HepG2 (cell line): ENCODE measurements at regions not wholly inside any gene's neighbourhood (a gene's known extent, or its start where the extent isn't known, plus 50 kb on each side); places are given as distances from the start of the nearest gene placed in this dataset.

ENCODE experiments used
- ATAC-seq: fragments of 200-7000 bp; cut with Tn5 transposase; 3 replicates; pipeline ENCODE4 v1.9.1; 2020; ENCODE audit warnings: mild to moderate bottlenecking, moderate library complexity
- BruUV-seq: library from RNA; stranded (reverse); fragments of 400-500 nt; replicated peaks from 2 replicates; lab custom pipeline; 2021; lab: Mats Ljungman, UMichigan
- CTCF ChIA-PET: fragments of 300-600 bp; formaldehyde crosslinking; extraction: SDS; loops from one replicate; lab custom pipeline; 2021; ENCODE audit warnings: low total read pairs, inconsistent platforms, low intra/inter-chr PET ratio; lab: Yijun Ruan, JAX
- POLR2A ChIA-PET: fragments of 350-600 bp; sonication (Branson Sonifier 250); formaldehyde crosslinking; loops from one replicate; lab custom pipeline; 2020; ENCODE audit warnings: antibody characterized with exemption, inconsistent platforms; lab: Yijun Ruan, JAX
- DNase-seq: peaks from one replicate; pipeline ENCODE4 v3.0.0-alpha.2; 2015; ENCODE audit warnings: low spot score
- FAIRE-seq: peaks from 3 replicates; lab custom pipeline; 2011; peaks lifted over from hg19 to GRCh38; lab: Jason Lieb, UNC
- H2AFZ ChIP-seq: one replicate; pipeline ENCODE4 v1.6.1; 2011; ENCODE audit warnings: low read length, inconsistent platforms
- H3K27ac ChIP-seq: fragments of 300-600 bp; 3 replicates; pipeline ENCODE4 v1.8.0; 2011; ENCODE audit warnings: mixed run types, mild to moderate bottlenecking, mixed read lengths, low read length, inconsistent platforms; ENCODE audit not compliant: insufficient read depth; ENCODE audit errors: extremely low read length
- H3K27me3 ChIP-seq, 2 experiments: fragments of 200-600 bp in 1 of 2; 2 replicates in 1 of 2; 3 replicates in 1 of 2; pipeline versions ENCODE4 v1.6.0 to v1.8.0; 2011; ENCODE audit warnings: low read length in 2 of 2, mild to moderate bottlenecking in 2 of 2, moderate library complexity in 2 of 2, inconsistent platforms in 1 of 2; ENCODE audit not compliant: insufficient read depth in 2 of 2, control insufficient read depth in 1 of 2
- H3K36me3 ChIP-seq, 2 experiments: fragments of 200-600 bp in 1 of 2; replicated peaks in 1 of 2; 2 replicates in 1 of 2; 3 replicates in 1 of 2; pipeline versions ENCODE4 v1.5.1 to v1.8.0; 2011; ENCODE audit warnings: low read length in 2 of 2, inconsistent platforms in 1 of 2; ENCODE audit not compliant: insufficient read depth in 2 of 2, control insufficient read depth in 1 of 2
- H3K4me1 ChIP-seq: 2 replicates; pipeline ENCODE4 v1.5.1; 2012; ENCODE audit warnings: low read length, inconsistent platforms; ENCODE audit not compliant: insufficient read depth
- H3K4me2 ChIP-seq: 2 replicates; pipeline ENCODE4 v1.6.0; 2011; ENCODE audit warnings: low read depth, low read length, inconsistent platforms
- H3K4me3 ChIP-seq, 3 experiments: fragments of 200-600 bp in 1 of 3; sonication (generic), shearing (Covaris generic) in 1 of 3; replicated peaks in 1 of 3; 2 replicates each; pipeline ENCODE4 v1.5.1; 2011 to 2016; ENCODE audit warnings: low read length in 3 of 3, inconsistent platforms in 2 of 3, low read depth in 2 of 3, mild to moderate bottlenecking in 2 of 3, control low read depth in 1 of 3, mixed read lengths in 1 of 3; ENCODE audit not compliant: insufficient read depth in 1 of 3
- H3K79me2 ChIP-seq: one replicate; pipeline ENCODE4 v1.6.1; 2011; ENCODE audit warnings: low read length, inconsistent platforms; ENCODE audit not compliant: insufficient read depth
- H3K9ac ChIP-seq: 2 replicates; pipeline ENCODE4 v1.6.0; 2011; ENCODE audit warnings: mild to moderate bottlenecking, low read depth, low read length, inconsistent platforms; ENCODE audit not compliant: insufficient read depth
- H3K9me3 ChIP-seq: 2 replicates; pipeline ENCODE4 v1.5.1; 2012; ENCODE audit warnings: mild to moderate bottlenecking, low read length
- H4K20me1 ChIP-seq: 2 replicates; pipeline ENCODE4 v1.6.0; 2011; ENCODE audit warnings: inconsistent platforms, mild to moderate bottlenecking, low read length, moderate library complexity; ENCODE audit not compliant: insufficient read depth
- CHCHD3 ChIP-seq: sonication (generic); formaldehyde crosslinking; IDR thresholded peaks from 2 replicates; pipeline ENCODE4 v1.8.0; 2022; ENCODE audit warnings: mild to moderate bottlenecking, missing genetic modification reagents, moderate library complexity
- FOXO1 ChIP-seq: sonication (generic); formaldehyde crosslinking; IDR thresholded peaks from 2 replicates; pipeline ENCODE4 v1.4.0; 2020; ENCODE audit warnings: missing genetic modification reagents
- HOXD1 ChIP-seq: sonication (generic); formaldehyde crosslinking; IDR thresholded peaks from 2 replicates; pipeline ENCODE4 v1.5.0; 2020; ENCODE audit warnings: missing genetic modification reagents
- JUN ChIP-seq: sonication (generic); formaldehyde crosslinking; IDR thresholded peaks from 2 replicates; pipeline ENCODE4 v1.4.0; 2020; ENCODE audit warnings: mild to moderate bottlenecking, missing genetic modification reagents
- KLF6 ChIP-seq: IDR thresholded peaks from 2 replicates; pipeline ENCODE4 v1.8.0; 2016; ENCODE audit warnings: missing biosample characterization, missing genetic modification reagents
- LBX2 ChIP-seq: sonication (generic); formaldehyde crosslinking; IDR thresholded peaks from 2 replicates; pipeline ENCODE4 v1.5.0; 2020; ENCODE audit warnings: missing genetic modification reagents, mild to moderate bottlenecking, borderline replicate concordance
- TBP ChIP-seq: sonication (generic); formaldehyde crosslinking; IDR thresholded peaks from 2 replicates; pipeline ENCODE4 v1.5.0; 2020; ENCODE audit warnings: missing genetic modification reagents
- ZFAT ChIP-seq: sonication (generic); formaldehyde crosslinking; conservative IDR thresholded peaks from 2 replicates; pipeline ENCODE4 v1.8.1; 2023; ENCODE audit warnings: missing genetic modification reagents, inconsistent platforms
- ZNF138 ChIP-seq: sonication (generic); formaldehyde crosslinking; IDR thresholded peaks from 2 replicates; pipeline ENCODE4 v1.5.0; 2020; ENCODE audit warnings: mild to moderate bottlenecking, low read depth, missing genetic modification reagents
- ZNF253 ChIP-seq: sonication (generic); formaldehyde crosslinking; IDR thresholded peaks from 2 replicates; pipeline ENCODE4 v1.8.0; 2022; ENCODE audit warnings: mild to moderate bottlenecking, missing genetic modification reagents, borderline replicate concordance
- WGBS: methylation state at CpG from one replicate; pipeline ENCODE4 v1.1.6; 2017; ENCODE audit warnings: low lambda C conversion rate; 5-methylcytosine and 5-hydroxymethylcytosine counted together
- in situ Hi-C: cut with HindIII; loops from 2 replicates; pipeline ENCODE4 v1.10.0; 2017; ENCODE audit warnings: low pct_unique_long_range_greater_than_20kb; ENCODE audit not compliant: extremely low pct_ligation_motif_present
- intact Hi-C: fragments of 100-400 bp; cut with micrococcal nuclease; formaldehyde crosslinking; loops from one replicate; pipeline ENCODE4 v1.10.0; 2022; ENCODE audit not compliant: unreplicated experiment
- TF ChIP-seq, protein P1 (sequence below): sonication (generic); formaldehyde crosslinking; IDR thresholded peaks from 2 replicates; pipeline ENCODE4 v1.9.0; 2021; ENCODE audit warnings: missing genetic modification reagents, mild to moderate bottlenecking, borderline replicate concordance

DNA sequence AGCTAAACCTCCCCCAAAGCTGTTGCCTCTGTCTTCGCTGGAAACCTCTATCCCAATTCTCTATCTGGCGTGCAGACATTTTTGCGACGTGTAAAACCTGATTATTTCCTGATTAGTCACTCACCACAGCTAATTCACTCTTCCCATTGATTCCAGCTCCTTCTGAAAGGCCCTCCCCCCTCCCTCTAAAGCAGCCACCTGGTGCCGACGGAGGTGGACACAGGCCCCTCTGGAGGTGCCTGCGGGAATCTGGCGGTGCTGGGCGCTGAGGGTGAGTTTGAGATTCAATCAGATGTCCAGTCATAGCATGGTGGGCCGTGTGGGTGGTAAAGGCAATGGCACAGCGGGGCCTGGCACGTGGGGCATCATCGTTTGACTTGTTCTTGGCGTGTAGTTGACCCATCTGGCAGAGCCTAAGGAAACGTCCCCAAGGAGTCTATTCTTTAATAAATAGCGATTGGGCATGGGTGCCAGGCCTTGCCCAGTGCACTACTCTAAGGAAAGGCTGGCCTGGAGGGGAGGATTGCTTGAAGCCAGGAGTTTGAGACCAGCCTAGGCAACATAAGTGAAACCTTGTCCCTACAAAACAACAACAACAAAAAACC lies 271.1 kb upstream of the MVB12B start (continued):
- TF ChIP-seq TBP (CRISPR knock-in tag) (no peak), FOXO1 (CRISPR knock-in tag) (no peak)
- TF ChIP-seq, protein P1, sequence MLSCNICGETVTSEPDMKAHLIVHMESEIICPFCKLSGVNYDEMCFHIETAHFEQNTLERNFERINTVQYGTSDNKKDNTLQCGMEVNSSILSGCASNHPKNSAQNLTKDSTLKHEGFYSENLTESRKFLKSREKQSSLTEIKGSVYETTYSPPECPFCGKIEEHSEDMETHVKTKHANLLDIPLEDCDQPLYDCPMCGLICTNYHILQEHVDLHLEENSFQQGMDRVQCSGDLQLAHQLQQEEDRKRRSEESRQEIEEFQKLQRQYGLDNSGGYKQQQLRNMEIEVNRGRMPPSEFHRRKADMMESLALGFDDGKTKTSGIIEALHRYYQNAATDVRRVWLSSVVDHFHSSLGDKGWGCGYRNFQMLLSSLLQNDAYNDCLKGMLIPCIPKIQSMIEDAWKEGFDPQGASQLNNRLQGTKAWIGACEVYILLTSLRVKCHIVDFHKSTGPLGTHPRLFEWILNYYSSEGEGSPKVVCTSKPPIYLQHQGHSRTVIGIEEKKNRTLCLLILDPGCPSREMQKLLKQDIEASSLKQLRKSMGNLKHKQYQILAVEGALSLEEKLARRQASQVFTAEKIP (CRISPR knock-in tag): no peak

DNA sequence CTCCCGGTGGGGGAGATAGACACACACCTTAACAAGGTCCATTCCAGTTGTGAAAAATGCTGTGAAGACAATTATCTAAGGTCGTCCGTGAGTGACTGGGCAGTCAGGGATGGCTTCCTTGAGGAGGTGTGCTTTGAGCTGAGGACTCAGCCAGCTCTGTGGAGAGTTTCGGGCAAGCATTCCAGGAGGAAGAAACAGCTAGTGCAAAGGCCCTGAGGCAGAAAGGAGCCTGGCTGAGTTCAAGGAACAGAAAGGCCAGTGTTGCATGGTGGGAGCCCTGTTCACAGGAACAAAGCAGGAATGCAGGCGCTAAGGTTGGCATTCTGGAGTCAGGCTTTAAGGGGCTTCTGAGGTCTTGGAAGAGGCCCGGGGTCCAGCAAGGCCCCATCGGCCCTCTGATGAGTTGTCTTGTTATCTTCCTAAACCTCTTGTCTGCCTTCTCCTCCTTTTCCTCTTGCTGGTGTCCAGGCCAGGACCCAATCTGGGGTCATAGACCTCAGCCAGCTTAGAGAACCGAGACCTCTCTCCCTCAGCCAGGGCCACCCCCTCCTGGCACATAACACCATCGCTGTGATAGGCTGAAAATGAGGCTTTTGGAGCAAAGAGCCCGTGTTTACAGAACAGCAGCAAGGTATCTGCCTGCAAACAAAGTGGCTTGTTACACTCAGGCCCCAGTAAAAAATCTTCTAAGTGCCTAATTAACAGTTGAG lies 270.2 kb upstream of the MVB12B start:
- intact Hi-C loops (no loop called here), in situ Hi-C loops (loop anchor here (10.0 kb wide), 1 partner anchor 168 kb away; no protein-coding TSS in a partner anchor)
- Histone ChIP-seq H3K27ac (no peak overlapping the region), H3K9ac (no peak overlapping the region), H3K36me3 (no peaks in the 10 kb centered on the region), H3K4me2 (no peak overlapping the region), H3K9me3 (no peaks in the 10 kb centered on the region), H3K79me2 (no peaks in the 10 kb centered on the region), H4K20me1 (0 out of 2 replicates have a peak, but pooled peaks cover 3% of the 10 kb centered on the region), H3K27me3 (peaks cover 1 to 22% of the 10 kb centered on the region in 2 experiments; a peak in 2 of 5 replicates), H2AFZ (no peak overlapping the region), H3K4me3 (no peak overlapping the region)
- no peak for FAIRE-seq
- ChIA-PET POLR2A (no interaction called here), CTCF (no interaction called here)
- no peak for DNase-seq
- WGBS: 30% methylated on average over 10 of the region's 10 CpGs
- TF ChIP-seq ZFAT: no peak
- no peak for TF ChIP-seq ZNF138 (CRISPR knock-in tag)
- TF ChIP-seq LBX2 (CRISPR knock-in tag): no peak
- no peak for TF ChIP-seq HOXD1 (CRISPR knock-in tag)
- no peak for TF ChIP-seq CHCHD3 (CRISPR knock-in tag)
- no peak for TF ChIP-seq KLF6 (CRISPR knock-in tag)
- TF ChIP-seq JUN (CRISPR knock-in tag): no peak
- no peak for TF ChIP-seq ZNF253
- TF ChIP-seq, all 625 proteins: peak for 0
- no TSS peak for BruUV-seq
- no peaks in the 10 kb centered on the region for H3K4me1 ChIP-seq
- ATAC-seq: no peak
